Right atrium auricular region (tissue), 2 donors: ENCODE measurements at regions not wholly inside any gene's neighbourhood (a gene's known extent, or its start where the extent isn't known, plus 50 kb on each side); places are given as distances from the start of the nearest gene placed in this dataset.
A peak's percentile ranks its signal among the peaks of the same experiment; 100 is the strongest.

Experiments used
- DNase-seq: peaks from one replicate; pipeline ENCODE4 v3.0.0-alpha.2; 2019; ENCODE audit warnings: low spot score
- H3K27ac ChIP-seq, 2 donors: fragments of 200-600 bp; sonication (generic); 1 replicate in 1 of 2; 2 replicates in 1 of 2; pipeline ENCODE4 v1.5.1; 2016 to 2019
- H3K27me3 ChIP-seq, 2 donors: fragments of 200-600 bp; sonication (generic); one replicate each; pipeline versions ENCODE4 v1.5.1 to v1.6.0; 2017 to 2019
- H3K36me3 ChIP-seq: fragments of 200-600 bp; sonication (generic); one replicate; pipeline ENCODE4 v1.5.1; 2016
- H3K4me1 ChIP-seq, 2 donors: fragments of 200-600 bp; sonication (generic); one replicate each; pipeline versions ENCODE4 v1.5.1 to v1.6.0; 2017 to 2019
- H3K4me3 ChIP-seq, 2 donors: fragments of 200-600 bp; sonication (generic); 1 replicate in 1 of 2; 2 replicates in 1 of 2; pipeline ENCODE4 v1.5.1; 2017 to 2019; ENCODE audit warnings: mild to moderate bottlenecking in 1 of 2, moderate library complexity in 1 of 2
- H3K9me3 ChIP-seq, 2 donors: fragments of 200-600 bp; sonication (generic); one replicate each; pipeline ENCODE4 v1.5.1; 2019
- CTCF ChIP-seq, 2 donors: fragments of 200-600 bp; sonication (generic); IDR thresholded peaks; one replicate each; pipeline ENCODE4 v1.5.1; 2019; ENCODE audit warnings: antibody characterized with exemption in 2 of 2

GRCh38 chr6:122859676-122860075, 70.6 kb downstream of the SMPDL3A start:
- TF ChIP-seq CTCF (IDR thresholded peaks at IDR 0.05) = no peak
- Histone ChIP-seq H3K27me3 (no peaks in the 10 kb centered on the region), H3K36me3 (no peaks in the 10 kb centered on the region), H3K4me3 (no peak overlapping the region), H3K9me3 (no peaks in the 10 kb centered on the region), H3K4me1 (no peaks in the 10 kb centered on the region), H3K27ac (no peak overlapping the region)
- no peak for DNase-seq

- DNase-seq = no peak
- H3K4me3 ChIP-seq = no peak overlapping the region
- H3K27ac ChIP-seq = no peak overlapping the region
- no peaks in the 10 kb centered on the region for H3K4me1 ChIP-seq
- H3K36me3 ChIP-seq = no peaks in the 10 kb centered on the region
- no peaks in the 10 kb centered on the region for H3K9me3 ChIP-seq
- H3K27me3 ChIP-seq = no peaks in the 10 kb centered on the region
- no peak for TF ChIP-seq CTCF (IDR thresholded peaks at IDR 0.05)
Observed at GRCh38 chr6:122861594-122861993, 72.5 kb downstream of the SMPDL3A start.

- no peaks in the 10 kb centered on the region for H3K9me3 ChIP-seq
- no peaks in the 10 kb centered on the region for H3K4me1 ChIP-seq
- DNase-seq = no peak
- no peaks in the 10 kb centered on the region for H3K27me3 ChIP-seq
- H3K27ac ChIP-seq = no peak overlapping the region
- H3K4me3 ChIP-seq = no peak overlapping the region
- TF ChIP-seq CTCF (IDR thresholded peaks at IDR 0.05) = no peak
- no peaks in the 10 kb centered on the region for H3K36me3 ChIP-seq
Observed at GRCh38 chr6:122868137-122868536, 79.1 kb downstream of the SMPDL3A start.

- H3K4me3 ChIP-seq = no peak overlapping the region
- H3K27me3 ChIP-seq = no peaks in the 10 kb centered on the region
- H3K4me1 ChIP-seq = no peaks in the 10 kb centered on the region
- H3K9me3 ChIP-seq = no peaks in the 10 kb centered on the region
- DNase-seq = no peak
- no peak overlapping the region for H3K27ac ChIP-seq
- no peaks in the 10 kb centered on the region for H3K36me3 ChIP-seq
- TF ChIP-seq CTCF (IDR thresholded peaks at IDR 0.05) = peak in 1 of 2 donors; percentile 63
Observed at GRCh38 chr6:122869437-122870024, 80.5 kb downstream of the SMPDL3A start.

- no peak for TF ChIP-seq CTCF (IDR thresholded peaks at IDR 0.05)
Observed at GRCh38 chr6:122871079-122871478, 82.0 kb downstream of the SMPDL3A start.

GRCh38 chr6:122872311-122872710, 83.3 kb downstream of the SMPDL3A start:
- Histone ChIP-seq H3K4me3 (no peak overlapping the region), H3K27me3 (no peaks in the 10 kb centered on the region), H3K36me3 (no peaks in the 10 kb centered on the region), H3K27ac (no peak overlapping the region), H3K4me1 (no peaks in the 10 kb centered on the region), H3K9me3 (no peaks in the 10 kb centered on the region)
- TF ChIP-seq CTCF (IDR thresholded peaks at IDR 0.05) = no peak
- no peak for DNase-seq

More at GRCh38 chr6:122871079-122871478, 82.0 kb downstream of the SMPDL3A start:
- no peak for DNase-seq
- no peaks in the 10 kb centered on the region for H3K27me3 ChIP-seq
- H3K9me3 ChIP-seq = no peaks in the 10 kb centered on the region
- no peaks in the 10 kb centered on the region for H3K4me1 ChIP-seq
- no peaks in the 10 kb centered on the region for H3K36me3 ChIP-seq
- no peak overlapping the region for H3K4me3 ChIP-seq
- no peak overlapping the region for H3K27ac ChIP-seq
